Activated CD4-positive, alpha-beta T cell treated with anti-CD3 and anti-CD28 coated beads, Interleukin-2, amount 50 U/mL, for 16 hours (primary cell): ENCODE measurements at regions not wholly inside any gene's neighbourhood (a gene's known extent, or its start where the extent isn't known, plus 50 kb on each side); places are given as distances from the start of the nearest gene placed in this dataset.
"Not testable (repeated sequence)": the region's sequence is repeated elsewhere in the genome, so short reads cannot be mapped to it uniquely, and the experiment has no call there.

Experiments
- DNase-seq: peaks from one replicate; pipeline ENCODE4 v3.0.0-alpha.2; 2020

DNA sequence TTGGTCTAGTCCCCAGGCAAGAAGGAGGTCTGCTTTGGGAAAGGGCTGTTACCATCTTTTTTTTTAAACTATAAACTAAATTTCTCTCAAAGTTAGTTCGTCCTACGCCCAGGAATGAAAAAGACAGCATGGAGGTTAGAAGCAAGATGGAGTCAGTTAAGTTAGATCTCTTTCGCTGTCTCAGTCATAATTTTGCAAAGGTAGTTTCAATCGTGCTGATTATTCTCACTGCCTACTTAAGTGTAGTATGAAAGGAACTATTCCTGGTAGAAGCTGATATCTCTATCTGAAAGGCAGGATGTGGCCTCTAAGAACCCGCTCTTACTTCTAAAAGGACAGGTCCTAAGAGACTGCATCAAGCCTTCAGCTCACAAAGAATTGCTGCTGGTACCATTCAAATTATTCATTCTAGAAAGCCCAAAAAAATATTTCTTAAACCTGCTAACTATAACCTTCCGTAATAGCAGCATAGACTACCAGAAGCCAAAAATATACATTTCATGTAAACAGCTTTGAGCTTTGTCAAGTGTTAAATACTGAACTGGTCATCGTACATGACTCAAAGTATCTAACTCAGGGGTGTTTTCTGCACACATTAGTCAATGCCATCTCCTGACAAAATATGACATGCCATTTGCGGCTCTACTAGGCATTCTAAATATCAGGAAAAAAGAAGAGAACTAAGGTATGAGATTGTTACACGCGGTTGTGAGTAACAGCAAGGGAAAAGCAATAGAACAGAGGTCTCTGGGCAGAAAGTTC, 96.0 kb upstream of the CCDC80 start:
- DNase-seq: peak; percentile 24

DNA sequence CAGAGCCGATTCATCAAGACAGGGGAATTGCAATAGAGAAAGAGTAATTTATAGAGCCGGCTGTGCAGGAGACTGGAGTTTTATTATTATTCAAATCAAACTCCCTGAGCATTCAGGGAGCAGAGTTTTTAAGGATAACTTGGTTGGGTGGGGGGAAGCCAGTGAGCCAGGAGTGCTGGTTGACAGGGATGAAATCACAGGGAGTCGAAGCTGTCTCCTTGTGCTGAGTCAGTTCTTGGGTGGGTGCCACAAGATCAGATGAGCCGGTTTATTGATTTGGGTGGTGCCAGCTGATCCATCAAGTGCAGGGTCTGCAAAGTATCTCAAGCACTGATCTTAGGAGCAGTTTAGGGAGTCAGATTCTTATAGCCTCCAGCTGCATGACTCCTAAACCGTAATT, 95.4 kb upstream of the CCDC80 start:
- DNase-seq: no peak

DNA sequence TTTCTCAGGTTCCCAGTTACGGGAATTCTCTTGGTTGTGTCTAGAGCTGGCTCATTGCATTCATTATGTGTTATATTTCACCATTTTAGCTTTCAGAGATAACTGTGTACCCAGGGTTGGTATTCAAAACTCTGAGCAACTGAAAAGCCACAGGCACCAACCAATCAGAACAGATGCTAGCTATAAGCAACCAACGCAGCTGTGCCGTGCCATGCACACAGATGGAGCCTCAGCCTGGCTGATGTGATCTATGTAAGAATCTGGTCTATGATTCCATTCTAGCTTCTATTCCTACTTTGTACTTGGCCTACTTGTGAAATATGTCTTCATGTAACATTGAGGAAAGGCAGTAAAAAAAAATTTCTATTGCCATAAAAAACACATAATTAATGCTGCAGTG, 95.0 kb upstream of the CCDC80 start:
- DNase-seq: no peak

DNA sequence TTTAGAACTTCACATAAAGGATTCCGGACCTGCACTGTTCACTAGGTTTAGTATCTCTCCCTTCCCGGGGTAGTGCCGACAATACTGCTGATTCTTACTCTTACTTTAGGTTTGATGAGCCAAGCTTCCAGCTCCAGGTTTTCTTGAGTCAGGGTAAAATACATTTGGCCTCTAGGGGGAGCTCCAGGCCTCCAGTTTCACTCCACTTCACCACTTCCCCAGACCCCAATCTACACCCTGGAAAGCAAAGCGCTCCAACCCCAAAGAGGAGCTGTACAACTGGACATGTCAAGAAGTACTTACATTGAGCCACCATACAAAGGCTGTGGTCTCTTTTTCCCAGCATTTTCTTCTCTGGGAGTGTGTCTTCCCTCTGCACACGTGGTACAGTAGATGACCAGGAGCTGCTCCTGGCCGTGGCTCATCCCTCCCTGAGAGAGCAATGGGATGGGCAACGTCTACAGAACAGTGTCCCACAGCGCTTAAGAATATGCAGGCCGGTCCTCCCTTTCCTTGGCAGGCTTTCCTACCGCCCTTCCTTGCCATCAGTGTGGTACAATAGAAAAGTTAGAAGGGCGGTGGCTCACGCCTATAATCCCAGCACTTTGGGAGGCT, 93.9 kb upstream of the CCDC80 start:
- DNase-seq: peak; percentile 77

DNA sequence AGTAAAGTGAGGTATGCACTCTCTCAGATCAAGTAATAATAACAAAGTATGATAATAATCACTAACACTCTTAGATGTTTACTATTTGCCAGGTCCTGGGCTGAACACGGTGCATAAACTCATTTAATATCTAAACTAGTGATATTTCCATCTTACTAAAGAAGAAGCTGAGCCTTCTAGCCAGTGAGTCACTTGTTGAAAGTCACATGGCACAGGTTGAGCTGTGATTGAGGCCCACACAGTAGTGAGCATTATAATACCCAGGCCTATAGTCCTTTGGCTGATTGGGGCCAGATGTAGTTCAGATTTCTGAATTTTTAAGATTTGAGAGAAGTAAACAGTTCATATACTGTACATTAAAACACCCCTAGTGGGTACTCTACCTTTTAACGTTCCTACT, 93.2 kb upstream of the CCDC80 start:
- DNase-seq: no peak

DNA sequence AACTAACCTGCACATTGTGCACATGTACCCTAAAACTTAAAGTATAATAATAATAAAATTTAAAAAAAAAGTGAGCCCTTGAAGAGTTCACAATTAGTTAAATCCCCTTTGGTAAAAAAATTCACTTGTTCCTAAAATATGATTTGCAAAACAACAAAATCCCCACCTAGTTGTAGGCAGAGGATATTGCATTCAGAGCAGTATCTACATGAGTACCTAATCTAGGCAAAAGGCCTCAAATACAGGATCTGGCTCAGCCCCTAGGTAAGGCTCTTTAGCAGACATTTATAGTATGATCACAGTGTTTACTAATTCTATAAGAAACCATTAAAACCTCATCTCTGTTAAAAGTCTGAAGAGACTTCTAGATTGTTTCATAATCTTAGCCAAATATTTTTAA, 89.3 kb upstream of the CCDC80 start:
- DNase-seq: no peak

DNA sequence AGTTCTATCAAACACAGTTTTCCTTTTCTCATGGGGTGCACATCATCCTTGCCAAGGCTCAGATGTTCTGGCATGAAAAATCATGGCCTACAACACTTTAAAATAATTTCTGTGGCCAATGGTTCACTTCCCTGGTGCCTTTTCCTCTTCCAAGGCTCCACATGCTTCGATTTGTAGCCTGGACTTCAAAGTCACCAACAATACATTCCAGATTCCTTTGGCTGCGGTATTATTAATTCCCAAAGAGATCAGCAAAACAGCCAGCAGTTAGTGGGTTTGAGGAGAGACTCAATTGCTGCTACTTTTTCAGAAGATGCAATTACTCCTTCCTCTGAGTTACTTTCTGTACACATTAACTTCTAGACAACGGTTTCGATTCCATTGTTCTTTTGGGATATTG, 80.3 kb upstream of the CCDC80 start:
- no peak for DNase-seq

DNA sequence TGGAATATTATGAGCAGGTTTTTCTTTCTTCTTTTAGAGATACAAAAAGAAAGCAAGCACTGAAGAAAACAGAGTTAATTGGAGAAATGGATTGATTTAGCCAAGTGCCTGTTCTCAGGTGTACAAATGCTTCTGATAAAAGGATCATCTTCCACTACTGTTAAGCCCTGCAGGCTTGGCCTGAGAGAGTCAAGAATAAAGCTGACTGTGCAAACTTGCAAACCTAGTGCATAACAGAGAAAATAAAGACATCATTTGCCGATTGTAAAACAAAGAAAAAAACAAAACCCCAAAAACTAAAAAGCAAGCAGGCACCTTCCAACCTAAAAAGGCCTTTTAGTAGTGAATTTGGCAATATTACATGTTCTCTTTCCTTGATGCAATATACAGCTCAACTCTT, 78.0 kb upstream of the CCDC80 start:
- no peak for DNase-seq

DNA sequence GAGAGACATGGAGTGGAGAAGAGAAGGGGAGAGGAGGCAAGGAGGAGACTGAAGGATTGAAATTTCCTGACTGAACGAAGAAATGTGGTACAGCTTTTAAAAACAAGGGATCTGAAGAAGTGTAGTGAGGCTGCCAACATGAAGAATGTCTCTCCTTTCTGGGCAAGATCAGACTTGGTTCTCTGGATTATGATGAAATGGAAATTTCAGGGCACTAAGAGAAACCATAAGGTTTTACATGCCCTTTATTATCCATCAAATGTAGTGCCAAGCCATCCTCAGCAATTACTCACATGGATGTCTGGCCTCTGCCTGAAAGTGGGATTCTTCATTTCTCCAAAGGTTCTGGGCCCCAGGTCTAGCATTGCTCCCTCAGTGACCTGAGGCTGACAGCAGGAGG, 77.6 kb upstream of the CCDC80 start:
- DNase-seq: no peak

DNA sequence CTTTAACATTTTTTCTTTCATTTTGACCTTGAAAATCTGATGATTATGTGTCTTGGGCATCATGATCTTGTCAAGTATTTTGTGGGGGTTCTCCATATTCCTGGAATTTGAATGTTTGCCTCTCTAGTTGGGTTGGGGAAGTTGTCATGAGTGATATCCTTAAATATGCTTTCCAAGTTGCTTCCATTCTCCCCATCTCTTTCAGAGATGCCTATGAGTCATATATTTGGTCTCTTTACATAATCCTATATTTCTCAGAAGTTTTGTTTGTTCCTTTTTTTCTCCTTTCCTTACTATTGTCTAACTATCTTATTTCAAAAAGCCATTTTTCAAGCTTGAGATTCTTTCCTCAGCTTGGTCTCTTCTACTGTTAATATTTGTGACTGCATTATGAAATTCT, 69.0 kb upstream of the CCDC80 start:
- DNase-seq: no peak

DNA sequence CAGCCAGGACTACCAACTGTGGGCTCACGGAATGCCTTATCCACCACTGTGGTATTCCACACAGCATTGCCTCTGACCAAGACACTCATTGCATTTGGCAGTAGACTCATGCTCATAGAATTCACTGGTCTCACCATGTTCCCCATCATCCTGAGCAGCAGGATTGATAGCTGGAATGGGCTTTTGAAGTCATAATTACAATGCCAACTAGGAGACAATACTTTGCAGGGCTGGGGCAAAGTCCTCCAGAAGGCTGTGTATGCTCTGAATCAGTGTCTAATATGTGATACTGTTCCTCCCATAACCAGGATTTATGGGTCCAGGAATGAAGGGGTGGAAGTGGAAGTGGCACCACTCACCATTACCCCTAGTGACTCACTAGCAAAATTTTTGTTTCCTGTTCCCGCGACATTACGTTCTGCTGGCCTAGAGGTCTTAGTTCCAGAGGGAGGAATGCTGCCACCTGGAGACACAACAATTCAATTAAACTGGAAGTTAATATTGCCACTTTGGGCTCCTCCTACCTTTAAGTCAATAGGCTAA, 58.6 kb upstream of the CCDC80 start:
- no peak for DNase-seq

DNA sequence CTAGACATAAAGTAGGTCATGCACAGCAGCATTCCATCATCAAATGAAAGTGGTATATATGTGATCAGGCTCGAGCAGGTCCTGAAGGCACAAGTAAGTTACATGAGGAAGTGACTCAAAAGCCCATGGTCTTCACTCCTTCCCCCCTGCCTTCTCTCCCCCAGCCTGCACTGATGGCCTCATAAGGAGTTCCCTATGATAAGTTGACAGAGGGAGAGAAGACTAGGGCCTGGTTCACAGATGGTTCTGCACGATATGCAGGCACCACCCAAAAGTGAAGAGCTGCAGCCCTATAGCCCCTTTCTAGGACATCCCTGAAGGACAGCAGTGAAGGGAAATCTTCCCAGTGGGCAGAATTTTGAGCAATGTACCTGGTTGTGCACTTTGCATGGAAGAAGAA, 57.5 kb upstream of the CCDC80 start:
- DNase-seq: not testable (repeated sequence)

DNA sequence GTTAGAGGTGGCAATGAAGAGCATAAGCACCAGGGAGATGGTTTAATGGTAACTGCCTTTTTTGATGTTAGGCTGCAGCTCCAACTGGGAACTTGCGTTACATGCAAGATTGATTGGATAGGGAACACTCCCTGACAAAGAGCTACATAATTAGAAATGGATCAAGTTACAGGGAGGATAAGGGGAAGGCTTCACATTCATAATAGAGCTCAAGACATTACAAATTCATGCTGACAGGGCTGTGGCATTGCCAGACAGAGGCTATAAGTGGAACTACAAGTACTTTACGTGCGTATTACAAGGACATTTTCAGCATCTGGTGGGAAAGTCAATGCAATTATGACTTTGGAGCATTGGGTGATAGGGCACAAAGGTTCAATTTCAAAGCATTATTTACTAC, 55.3 kb upstream of the CCDC80 start:
- DNase-seq: not testable (repeated sequence)

DNA sequence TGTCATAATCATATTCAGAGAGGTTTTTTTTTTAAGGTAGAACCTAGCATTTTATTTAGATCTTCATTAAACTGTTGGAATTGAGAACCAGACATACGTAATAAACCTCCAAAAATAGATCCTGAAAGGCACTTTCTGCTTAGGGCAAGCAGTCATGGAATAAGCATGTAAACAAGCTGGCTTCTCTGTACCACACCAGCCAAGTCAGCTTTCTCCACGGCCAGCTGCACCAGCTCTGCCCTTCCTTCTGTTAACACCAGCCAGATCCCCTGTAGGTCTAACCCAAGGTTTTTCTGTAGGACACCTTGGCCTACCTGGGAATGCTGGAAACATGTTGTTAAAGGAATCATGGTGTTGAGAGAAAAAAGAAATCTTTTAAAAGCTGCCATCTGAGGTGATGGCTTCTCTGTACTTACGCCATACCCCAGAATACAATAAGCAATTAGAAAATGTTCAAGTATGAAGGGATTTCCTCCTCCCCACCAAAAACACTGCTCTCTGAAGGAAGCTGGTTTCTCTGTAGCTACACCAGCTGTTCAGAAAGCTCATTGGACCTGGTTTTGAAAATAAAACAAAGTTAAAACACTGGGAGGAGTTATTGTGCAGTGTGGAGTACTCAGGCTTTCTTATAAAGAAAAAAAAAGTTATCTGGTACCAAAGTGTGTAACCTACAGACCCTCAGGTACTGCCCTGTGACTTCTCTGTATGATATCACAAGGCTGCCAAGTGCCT, 54.6 kb upstream of the CCDC80 start:
- not testable (repeated sequence) for DNase-seq

DNA sequence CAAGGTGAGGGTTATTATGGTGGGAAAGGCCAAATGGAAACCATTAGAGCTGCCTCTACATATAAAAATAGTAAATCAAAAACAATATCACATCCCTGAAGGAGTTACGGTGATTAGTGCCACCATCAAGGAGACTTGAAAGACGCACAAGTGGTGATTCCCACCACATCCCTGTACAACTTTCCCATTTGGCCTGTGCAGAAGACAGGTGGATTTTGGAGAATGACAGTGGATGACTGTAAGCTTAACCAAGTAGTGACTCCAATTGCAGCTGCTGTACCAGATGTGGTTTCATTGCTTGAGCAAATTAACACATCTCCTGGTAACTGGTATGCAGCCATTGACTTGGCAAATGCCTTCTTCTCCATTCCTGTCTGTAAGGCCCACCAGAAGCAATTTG, 54.0 kb upstream of the CCDC80 start:
- DNase-seq: not testable (repeated sequence)

DNA sequence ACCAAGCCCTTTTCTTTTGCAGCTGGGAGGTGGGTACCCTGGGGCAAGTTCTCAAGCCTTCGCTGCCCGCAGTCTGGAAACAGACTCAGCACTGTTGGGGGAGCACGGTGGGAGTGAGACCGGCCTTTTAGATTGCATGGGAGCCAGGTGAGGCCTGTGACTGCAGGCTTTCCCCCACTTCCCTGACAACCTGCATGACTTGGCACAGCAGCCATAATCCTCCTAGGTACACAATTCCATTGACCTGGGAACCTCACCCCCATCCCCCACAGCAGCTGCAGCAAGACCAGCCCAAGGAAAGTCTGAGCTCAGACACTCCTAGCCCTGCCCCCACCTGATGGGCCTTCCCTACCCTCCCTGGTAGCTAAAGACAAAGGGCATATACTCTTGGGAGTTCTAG, 52.2 kb upstream of the CCDC80 start:
- no peak for DNase-seq
